Endodermal cell (in vitro differentiated cells): ENCODE measurements at regions not wholly inside any gene's neighbourhood (a gene's known extent, or its start where the extent isn't known, plus 50 kb on each side); places are given as distances from the start of the nearest gene placed in this dataset.

Source experiments
- DNase-seq: peaks from one replicate; pipeline ENCODE4 v3.0.0-alpha.2; 2017
- H3K27ac ChIP-seq: 2 replicates; pipeline ENCODE4 v1.5.1; 2013; ENCODE audit warnings: mild to moderate bottlenecking, low read depth, low read length, moderate library complexity
- H3K27me3 ChIP-seq: 2 replicates; pipeline ENCODE4 v1.6.1; 2013; ENCODE audit warnings: mild to moderate bottlenecking, low read length, moderate library complexity; ENCODE audit not compliant: insufficient read depth, control insufficient read depth, poor library complexity, severe bottlenecking
- H3K36me3 ChIP-seq: 2 replicates; pipeline ENCODE4 v1.7.0; 2013; ENCODE audit warnings: mild to moderate bottlenecking, low read length, moderate library complexity; ENCODE audit not compliant: control insufficient read depth, insufficient read depth
- H3K4me1 ChIP-seq: one replicate; pipeline ENCODE4 v1.7.0; 2013; ENCODE audit warnings: low read length; ENCODE audit not compliant: control insufficient read depth, insufficient read depth
- H3K4me3 ChIP-seq: 2 replicates; pipeline ENCODE4 v1.5.1; 2013; ENCODE audit warnings: mild to moderate bottlenecking, low read length, moderate library complexity
- H3K9ac ChIP-seq: 2 replicates; pipeline ENCODE4 v1.6.1; 2013; ENCODE audit warnings: mild to moderate bottlenecking, low read length, moderate library complexity; ENCODE audit not compliant: poor library complexity, severe bottlenecking; ENCODE audit errors: extremely low read depth
- H3K9me3 ChIP-seq: 2 replicates; pipeline ENCODE4 v1.6.1; 2013; ENCODE audit warnings: mild to moderate bottlenecking, low read length, moderate library complexity; ENCODE audit not compliant: control insufficient read depth
- H3K27ac Mint-ChIP-seq: 2 replicates; pipeline ENCODE4 v1.8.0; 2020; ENCODE audit warnings: mixed read lengths
- H3K27me3 Mint-ChIP-seq: 2 replicates; pipeline ENCODE4 v1.8.0; 2021; ENCODE audit warnings: mild to moderate bottlenecking, mixed read lengths; ENCODE audit not compliant: insufficient read depth
- H3K36me3 Mint-ChIP-seq: 2 replicates; pipeline ENCODE4 v1.8.0; 2020; ENCODE audit warnings: low read depth, mixed read lengths
- H3K4me1 Mint-ChIP-seq: 2 replicates; pipeline ENCODE4 v1.8.0; 2020; ENCODE audit warnings: mixed read lengths
- H3K4me3 Mint-ChIP-seq: 2 replicates; pipeline ENCODE4 v1.8.0; 2020; ENCODE audit warnings: mild to moderate bottlenecking, moderate library complexity, mixed read lengths
- H3K9me3 Mint-ChIP-seq: 2 replicates; pipeline ENCODE4 v1.8.0; 2020; ENCODE audit warnings: mild to moderate bottlenecking, mixed read lengths
- CTCF ChIP-seq: fragments of 200-600 bp; sonication (generic); conservative IDR thresholded peaks from 2 replicates; pipeline ENCODE4 v1.5.0; 2021; ENCODE audit warnings: antibody characterized with exemption, mild to moderate bottlenecking
- WGBS, 2 experiments: methylation state at CpG; one replicate each; pipeline versions ENCODE4 v1.1.5 to v1.1.7; 2013; ENCODE audit warnings: missing lambda C conversion rate in 2 of 2, mixed read lengths in 1 of 2; ENCODE audit not compliant: insufficient coverage in 1 of 2, insufficient read length in 1 of 2; 5-methylcytosine and 5-hydroxymethylcytosine counted together

- H3K27me3 Mint-ChIP-seq = peaks cover 5% of the 10 kb centered on the region
- no peak for TF ChIP-seq CTCF
- no peak overlapping the region for H3K27ac Mint-ChIP-seq
- Histone ChIP-seq H3K27ac (no peak overlapping the region), H3K36me3 (no peaks in the 10 kb centered on the region), H3K4me1 (no peaks in the 10 kb centered on the region), H3K9ac (no peak overlapping the region), H3K4me3 (no peak overlapping the region), H3K27me3 (peaks cover 3% of the 10 kb centered on the region), H3K9me3 (no peaks in the 10 kb centered on the region)
- DNase-seq = no peak
- H3K4me1 Mint-ChIP-seq = no peaks in the 10 kb centered on the region
- H3K4me3 Mint-ChIP-seq = no peak overlapping the region
- no peaks in the 10 kb centered on the region for H3K36me3 Mint-ChIP-seq
- no peaks in the 10 kb centered on the region for H3K9me3 Mint-ChIP-seq
- WGBS, 2 experiments = 89 to 90% methylated on average over 7 to 8 of the region's 9 CpGs
Observed at GRCh38 chr17:6348891-6349290, 86.0 kb downstream of the AIPL1 start.

- 84% methylated on average over 4 of the region's 4 CpGs; no CpG with 5 or more reads in 1 of the 2 experiments for WGBS, 2 experiments
- no peaks in the 10 kb centered on the region for H3K36me3 ChIP-seq
- peaks cover 3% of the 10 kb centered on the region for H3K27me3 ChIP-seq
- Mint-ChIP-seq H3K4me3 (no peak overlapping the region), H3K9me3 (no peaks in the 10 kb centered on the region), H3K27ac (no peak overlapping the region), H3K4me1 (no peaks in the 10 kb centered on the region), H3K27me3 (peaks cover 5% of the 10 kb centered on the region), H3K36me3 (no peaks in the 10 kb centered on the region)
- no peak overlapping the region for H3K4me3 ChIP-seq
- peak; percentile 31 for DNase-seq
- H3K4me1 ChIP-seq = no peaks in the 10 kb centered on the region
- no peak overlapping the region for H3K9ac ChIP-seq
- no peak for TF ChIP-seq CTCF
- H3K9me3 ChIP-seq = no peaks in the 10 kb centered on the region
- H3K27ac ChIP-seq = no peak overlapping the region
Observed at GRCh38 chr17:6347776-6348175, 87.1 kb downstream of the AIPL1 start.

- Mint-ChIP-seq H3K4me1 (no peaks in the 10 kb centered on the region), H3K4me3 (no peak overlapping the region), H3K9me3 (no peaks in the 10 kb centered on the region), H3K36me3 (no peaks in the 10 kb centered on the region), H3K27ac (no peak overlapping the region), H3K27me3 (peaks cover 3% of the 10 kb centered on the region)
- Histone ChIP-seq H3K9ac (no peak overlapping the region), H3K4me1 (no peaks in the 10 kb centered on the region), H3K36me3 (no peaks in the 10 kb centered on the region), H3K27me3 (peaks cover 3% of the 10 kb centered on the region), H3K9me3 (no peaks in the 10 kb centered on the region), H3K27ac (no peak overlapping the region), H3K4me3 (no peak overlapping the region)
- WGBS, 2 experiments = 93 to 100% methylated on average over 1 to 2 of the region's 2 CpGs
- TF ChIP-seq CTCF = no peak
- peak; percentile 28 for DNase-seq
Observed at GRCh38 chr17:6346986-6347385, 87.9 kb downstream of the AIPL1 start.
